Activated CD4-positive, alpha-beta T cell treated with anti-CD3 and anti-CD28 coated beads, Interleukin-2, Interleukin-6, amounts not matched to agents 100 ng/mL and 50 ng/mL, durations not matched to agents 16 hours and 8 hours (primary cell): ENCODE measurements at regions not wholly inside any gene's neighbourhood (a gene's known extent, or its start where the extent isn't known, plus 50 kb on each side); places are given as distances from the start of the nearest gene placed in this dataset.
"Not testable (repeated sequence)": the region's sequence is repeated elsewhere in the genome, so short reads cannot be mapped to it uniquely, and the experiment has no call there.

Experiments used
- DNase-seq: peaks from one replicate; pipeline ENCODE4 v3.0.0-alpha.2; 2020

- no peak for DNase-seq
Measured at GRCh38 chr5:23223846-23224245, 283.6 kb upstream of the PRDM9 start.

DNA sequence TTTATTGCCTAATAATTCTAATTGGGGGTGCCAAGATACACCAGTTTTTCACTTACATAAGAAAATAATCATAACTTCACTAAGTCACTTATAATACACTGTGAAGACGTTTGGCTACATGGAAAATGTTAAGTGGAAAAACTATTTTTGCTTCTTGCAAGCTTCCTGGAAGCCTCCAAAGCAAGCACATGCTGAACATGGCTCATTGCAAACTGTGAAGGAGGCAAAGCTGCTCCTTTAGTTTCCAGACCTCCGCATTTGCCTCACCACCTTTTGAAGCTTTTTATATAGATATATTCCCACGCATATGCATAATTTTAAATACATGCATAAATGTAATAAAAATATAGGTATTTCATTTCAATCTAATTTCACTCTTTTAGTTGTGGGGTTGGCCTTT lies 285.6 kb upstream of the PRDM9 start:
- no peak for DNase-seq

DNA sequence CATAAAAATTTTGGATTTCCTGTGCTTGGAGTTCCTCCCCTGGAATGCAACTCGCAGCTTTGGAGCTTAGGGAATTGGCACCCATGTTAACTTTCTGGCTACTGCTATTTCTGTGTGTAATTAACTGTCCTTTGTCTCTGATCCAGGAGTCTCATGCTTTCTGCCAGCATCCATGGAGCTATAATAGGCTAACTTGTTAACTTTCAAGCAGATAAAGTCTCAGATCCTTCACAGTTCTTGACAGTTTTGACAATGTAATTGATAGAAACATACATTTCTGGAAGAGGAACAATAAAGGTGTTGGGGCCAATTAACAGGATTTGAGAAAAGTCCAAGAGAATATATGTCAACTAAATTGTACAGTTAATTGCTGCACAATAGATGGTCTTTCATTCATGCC lies 290.2 kb upstream of the PRDM9 start:
- no peak for DNase-seq

DNA sequence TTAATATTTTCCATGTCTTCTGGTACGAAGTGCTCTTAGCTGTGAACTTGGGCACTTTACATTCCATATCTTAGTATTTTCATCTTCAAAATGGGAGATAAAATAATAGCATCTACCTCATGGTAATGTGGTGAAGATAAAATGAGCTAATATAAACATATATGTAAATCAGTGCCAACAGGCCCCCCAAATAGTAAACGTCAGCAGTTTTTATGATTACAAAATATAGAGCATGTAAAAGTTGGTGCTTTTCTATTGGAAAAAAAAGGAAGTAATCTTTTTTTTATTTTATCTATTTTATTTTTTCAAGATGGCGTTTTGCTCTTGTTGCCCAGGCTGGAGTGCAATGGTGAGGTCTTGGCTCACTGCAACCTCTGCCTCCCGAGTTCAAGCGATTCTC lies 291.1 kb upstream of the PRDM9 start:
- no peak for DNase-seq

DNA sequence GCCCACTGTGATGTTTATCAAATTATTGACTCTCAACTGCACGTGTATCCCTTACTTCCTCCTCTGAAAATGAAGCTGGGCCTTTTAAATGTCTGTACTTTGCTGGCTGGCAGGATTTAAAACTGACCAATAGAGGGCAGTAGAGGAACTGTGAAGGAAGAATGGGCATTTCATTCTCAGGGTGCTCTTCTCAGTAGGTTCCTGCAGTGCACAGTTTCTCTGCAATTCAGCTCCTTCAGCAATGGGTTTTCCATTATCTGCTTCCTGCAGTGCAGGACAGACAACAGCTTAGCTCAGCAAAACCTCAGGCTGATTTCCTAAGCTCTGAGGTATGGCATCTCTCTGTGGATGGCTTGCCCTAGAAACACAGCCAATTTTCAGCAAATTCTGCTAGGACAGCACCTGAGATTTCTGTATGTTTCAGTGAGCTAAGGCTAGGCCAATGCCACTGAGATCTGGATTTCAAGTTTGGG lies 298.4 kb upstream of the PRDM9 start:
- DNase-seq, result peak; percentile 52

DNA sequence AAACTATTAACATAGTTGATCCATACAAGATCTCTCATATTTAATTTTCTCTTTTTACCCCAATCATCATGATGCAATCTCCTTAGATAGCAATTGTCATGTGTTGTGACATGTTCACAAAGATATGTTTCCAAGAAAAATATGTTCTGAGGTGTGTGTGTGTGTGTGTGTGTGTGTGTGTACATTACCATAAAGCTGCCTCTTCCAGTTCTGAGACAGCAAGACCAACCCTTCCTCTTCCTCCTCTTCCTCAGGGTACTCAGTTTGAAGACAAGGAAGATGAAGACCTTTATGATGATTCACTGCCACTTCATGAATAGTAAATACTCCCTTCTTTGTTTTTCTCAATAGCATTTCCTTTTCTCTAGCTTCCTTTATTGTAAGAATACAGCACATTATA lies 303.3 kb upstream of the PRDM9 start:
- no peak for DNase-seq

- no peak for DNase-seq
Measured at GRCh38 chr5:23169660-23170416, 316.7 kb upstream of the CDH12 start.

- no peak for DNase-seq
Measured at GRCh38 chr5:23164971-23165370, 311.8 kb upstream of the CDH12 start.

GRCh38 chr5:23158179-23158578 lies 305.0 kb upstream of the CDH12 start:
- no peak for DNase-seq

DNA sequence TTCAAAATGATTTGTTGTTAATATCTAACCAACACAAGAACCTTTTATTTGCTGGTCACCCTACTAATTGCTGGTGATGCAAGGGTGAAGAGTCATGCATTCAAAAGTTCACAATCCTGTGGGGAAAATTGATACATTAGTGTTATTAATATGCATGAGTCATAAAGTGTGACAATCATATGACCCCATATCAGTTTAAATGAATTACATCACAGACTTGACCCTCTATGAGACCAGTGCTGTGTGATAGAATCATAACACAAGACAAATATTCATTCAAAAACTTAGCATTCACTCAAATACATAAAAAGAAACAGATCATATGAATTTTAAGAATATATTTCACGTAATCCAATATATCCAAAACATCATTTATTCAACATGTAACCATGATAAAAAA lies 304.6 kb upstream of the CDH12 start:
- DNase-seq, result no peak

DNA sequence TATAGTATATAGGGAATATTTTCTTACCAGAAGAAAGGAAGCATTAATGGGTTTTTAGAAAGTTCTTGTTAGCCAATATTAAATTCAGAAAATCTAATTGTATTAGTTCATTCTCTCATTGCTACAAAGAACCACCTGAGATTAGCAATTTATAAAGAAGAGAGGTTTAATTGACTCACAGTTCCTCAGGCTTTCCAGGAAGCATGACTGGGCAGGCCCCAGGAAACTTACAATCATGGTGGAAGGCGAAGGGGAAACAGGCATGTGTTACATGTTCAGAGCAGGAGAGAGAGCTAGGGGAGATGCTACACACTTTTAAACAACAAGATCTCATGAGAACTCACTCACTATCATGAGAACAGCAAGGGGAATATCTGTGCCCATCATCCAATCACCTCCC lies 304.0 kb upstream of the CDH12 start:
- no peak for DNase-seq

GRCh38 chr5:23147625-23148024 lies 294.5 kb upstream of the CDH12 start:
- no peak for DNase-seq

- no peak for DNase-seq
Measured at GRCh38 chr5:23146183-23146582, 293.0 kb upstream of the CDH12 start.

DNA sequence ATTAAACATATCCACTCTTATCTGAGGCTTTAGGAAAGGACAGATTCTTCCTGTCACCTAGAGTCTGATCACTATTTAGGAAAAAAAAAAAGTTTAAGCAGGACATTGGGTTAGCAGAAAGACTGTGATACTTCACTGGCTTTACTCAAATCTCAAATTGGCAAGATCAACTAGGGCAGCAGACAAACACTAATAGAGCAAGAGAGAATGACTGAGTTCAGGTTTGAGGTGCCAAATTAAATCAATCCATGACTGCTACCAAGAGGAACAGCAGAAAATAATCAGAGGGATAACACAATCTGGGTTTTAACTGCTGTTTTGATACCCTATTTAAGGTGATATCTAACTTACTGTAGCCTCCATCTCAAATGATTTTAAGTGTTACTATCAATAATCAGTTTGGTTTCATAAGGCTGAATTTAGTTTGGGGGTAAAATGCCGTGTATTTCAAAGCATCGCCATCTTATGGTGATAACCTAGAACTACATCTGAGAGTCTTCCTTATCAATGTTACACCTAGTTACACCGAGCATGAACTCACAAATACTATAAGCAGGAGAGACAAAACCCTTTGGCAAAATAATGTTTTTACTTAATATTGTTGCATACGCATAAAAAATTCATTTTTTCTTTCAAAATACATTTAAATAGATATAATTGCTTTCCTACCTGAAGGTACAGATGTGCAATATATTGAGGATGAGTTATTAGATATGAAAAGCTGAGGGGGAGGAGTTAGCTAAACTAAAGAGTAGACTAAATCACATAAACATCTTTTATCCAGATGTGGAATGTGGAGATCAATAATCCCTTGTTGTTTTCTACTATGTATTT lies 286.4 kb upstream of the CDH12 start:
- DNase-seq, result peak; percentile 4

DNA sequence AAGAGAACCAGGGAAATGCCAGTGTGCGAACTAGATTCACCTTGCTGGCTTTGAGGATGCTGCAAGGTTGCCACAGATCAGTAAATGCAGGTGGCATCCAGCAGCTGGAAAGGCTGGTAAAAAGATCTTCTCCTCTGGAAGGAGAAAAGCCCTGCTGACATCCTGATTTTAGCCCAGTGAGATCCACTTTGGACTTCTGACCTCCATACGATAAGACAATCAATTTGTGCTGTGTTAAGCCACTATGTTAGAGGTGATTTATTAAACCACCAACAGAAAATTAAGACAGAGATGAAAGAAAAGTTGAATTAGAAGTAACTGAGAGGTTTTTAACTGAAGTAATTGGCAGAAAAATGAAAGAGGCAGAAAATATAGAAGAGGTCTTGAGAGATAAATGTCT lies 283.8 kb upstream of the CDH12 start:
- no peak for DNase-seq

GRCh38 chr5:23132231-23132630 lies 279.1 kb upstream of the CDH12 start:
- no peak for DNase-seq

DNA sequence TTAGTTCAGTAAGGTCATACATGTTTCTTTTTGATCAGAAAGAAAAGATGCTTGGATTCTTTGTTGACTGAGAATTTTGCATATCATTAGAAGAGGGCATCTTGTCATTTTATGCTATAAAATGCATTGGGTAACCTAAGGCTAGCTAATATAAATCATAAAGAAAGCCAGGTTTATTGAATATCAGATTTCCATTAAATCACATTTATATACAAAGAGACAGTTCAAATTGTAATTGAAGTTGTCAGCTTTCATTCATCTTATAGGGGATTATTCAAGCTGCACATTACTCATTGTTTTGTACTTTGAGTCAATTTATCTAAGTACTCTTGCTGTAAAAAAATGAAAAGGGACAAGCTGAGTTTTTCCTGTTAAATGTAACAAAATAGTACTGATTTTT lies 259.1 kb upstream of the CDH12 start:
- DNase-seq, result no peak

- DNase-seq, result no peak
Measured at GRCh38 chr5:23105021-23105420, 251.9 kb upstream of the CDH12 start.

DNA sequence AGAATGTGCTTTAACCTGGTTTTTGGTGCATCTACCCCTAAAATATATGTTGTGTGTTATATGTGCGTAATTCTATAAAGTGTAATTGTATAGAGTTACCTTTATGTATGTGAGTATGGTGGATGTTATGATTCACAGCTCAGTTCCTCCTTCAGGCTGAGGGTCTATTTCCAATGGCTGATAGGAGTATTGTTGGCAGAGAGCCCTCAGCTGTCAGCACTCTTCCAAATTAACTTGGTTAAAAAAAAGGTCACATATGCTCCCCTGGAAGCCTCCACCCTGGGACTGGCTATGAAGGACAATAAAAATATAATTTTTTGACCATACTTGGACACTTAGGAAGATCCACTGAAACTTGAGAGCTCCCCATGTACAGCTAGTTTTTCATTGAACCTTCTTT lies 250.4 kb upstream of the CDH12 start:
- no peak for DNase-seq

DNA sequence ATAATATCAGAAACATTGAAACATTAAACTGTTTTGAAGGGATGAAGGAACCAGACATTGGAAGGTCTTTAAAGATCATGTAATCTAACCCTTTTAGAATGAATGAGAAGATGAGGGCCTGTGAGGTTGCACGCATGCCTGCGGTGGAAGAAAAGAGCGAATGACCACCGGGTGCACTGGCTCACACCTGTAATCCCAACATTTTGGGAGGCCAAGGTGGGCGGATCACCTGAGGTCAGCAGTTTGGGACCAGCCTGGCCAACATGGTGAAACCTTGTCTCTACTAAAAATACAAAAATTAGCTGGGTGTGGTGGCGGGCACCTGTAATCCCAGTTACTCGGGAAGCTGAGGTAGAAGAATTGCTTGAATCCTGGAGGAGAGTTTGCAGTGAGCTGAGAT lies 242.3 kb upstream of the CDH12 start:
- not testable (repeated sequence) for DNase-seq

- no peak for DNase-seq
Measured at GRCh38 chr5:23089286-23089685, 236.1 kb upstream of the CDH12 start.

DNA sequence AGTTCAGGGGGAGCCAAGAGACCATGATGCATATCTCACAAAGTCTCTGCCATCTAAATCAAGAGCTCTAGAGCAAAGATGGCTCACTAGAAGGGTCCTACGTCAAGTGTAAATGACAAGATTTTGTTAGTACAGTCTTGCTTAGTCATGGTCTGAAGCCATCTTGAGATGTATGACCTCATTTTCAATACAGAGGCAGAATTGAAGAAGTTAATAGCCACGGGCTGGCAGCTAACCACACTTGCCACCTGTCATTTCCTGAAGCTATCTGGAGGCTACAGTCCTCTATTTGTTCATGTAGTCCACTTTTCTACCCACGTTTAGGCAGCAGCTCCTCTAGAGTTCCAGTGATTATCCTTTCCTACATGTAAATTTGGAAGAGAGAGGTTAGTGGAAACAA lies 231.7 kb upstream of the CDH12 start:
- no peak for DNase-seq

DNA sequence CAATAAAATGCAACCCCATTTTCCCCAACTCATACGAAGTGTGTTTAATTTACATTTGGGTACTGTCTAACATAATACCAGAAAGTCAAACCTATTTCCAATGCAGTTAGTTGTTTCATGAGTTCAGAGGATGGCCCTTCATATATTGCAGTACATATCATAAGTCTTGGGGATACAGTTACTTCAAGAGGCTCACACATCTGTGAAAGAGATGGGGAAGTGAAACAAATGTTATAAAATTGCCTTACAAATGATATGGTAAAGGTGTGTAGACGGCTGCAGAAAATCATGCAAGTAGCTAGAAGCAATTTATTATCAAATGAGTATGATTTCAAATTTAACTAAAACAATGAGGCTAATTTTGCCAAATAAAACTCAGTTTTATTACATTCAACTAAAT lies 219.0 kb upstream of the CDH12 start:
- no peak for DNase-seq

GRCh38 chr5:23071682-23072081 lies 218.5 kb upstream of the CDH12 start:
- no peak for DNase-seq
